Superior temporal gyrus (tissue), 1 donor: ENCODE measurements at regions not wholly inside any gene's neighbourhood (a gene's known extent, or its start where the extent isn't known, plus 50 kb on each side); places are given as distances from the start of the nearest gene placed in this dataset.

Experiments
- DNase-seq: peaks from one replicate; pipeline ENCODE4 v3.0.0-alpha.2; 2016; ENCODE audit errors: extremely low spot score

DNA sequence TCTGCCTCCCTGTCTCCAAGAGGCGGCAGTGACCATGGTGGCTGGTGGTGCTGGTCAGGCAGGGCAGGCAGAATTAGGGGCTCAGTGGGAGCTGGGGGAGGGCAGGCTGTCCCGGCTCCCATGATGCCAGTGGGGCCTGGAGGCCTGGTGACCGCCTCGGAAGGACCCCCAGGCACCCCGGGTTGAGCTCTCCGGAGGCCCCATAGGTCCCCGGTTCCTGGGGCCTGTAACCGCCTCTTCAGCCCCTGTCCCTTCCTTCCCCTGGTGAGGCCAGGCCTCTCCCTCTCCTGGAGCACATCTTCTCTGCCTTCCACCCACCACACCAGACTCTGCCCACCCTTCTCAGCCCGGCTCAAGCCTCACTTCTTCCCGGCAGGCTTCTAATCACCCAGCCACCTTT is 117.7 kb upstream of the GSC start:
- DNase-seq = no peak

DNA sequence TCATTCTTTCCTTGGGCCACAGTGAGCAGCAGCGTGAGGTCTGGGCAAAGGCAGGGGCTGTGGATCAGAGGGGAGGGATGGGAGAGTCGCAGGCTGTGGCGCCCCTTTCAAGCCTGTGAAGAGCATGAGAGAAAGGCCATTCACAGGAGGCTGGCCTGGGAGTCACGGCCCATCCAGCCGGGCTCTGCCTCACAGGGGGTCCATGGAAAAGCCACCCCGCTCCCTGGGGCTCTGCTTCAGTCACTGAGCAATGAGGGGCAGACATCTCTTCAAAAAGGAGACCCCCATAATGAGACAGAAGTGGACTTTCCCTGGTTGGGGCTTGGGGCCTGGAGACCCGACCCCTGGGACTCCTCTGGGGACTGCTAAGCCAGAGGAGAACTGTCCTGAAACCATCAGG is 117.0 kb upstream of the GSC start:
- no peak for DNase-seq

DNA sequence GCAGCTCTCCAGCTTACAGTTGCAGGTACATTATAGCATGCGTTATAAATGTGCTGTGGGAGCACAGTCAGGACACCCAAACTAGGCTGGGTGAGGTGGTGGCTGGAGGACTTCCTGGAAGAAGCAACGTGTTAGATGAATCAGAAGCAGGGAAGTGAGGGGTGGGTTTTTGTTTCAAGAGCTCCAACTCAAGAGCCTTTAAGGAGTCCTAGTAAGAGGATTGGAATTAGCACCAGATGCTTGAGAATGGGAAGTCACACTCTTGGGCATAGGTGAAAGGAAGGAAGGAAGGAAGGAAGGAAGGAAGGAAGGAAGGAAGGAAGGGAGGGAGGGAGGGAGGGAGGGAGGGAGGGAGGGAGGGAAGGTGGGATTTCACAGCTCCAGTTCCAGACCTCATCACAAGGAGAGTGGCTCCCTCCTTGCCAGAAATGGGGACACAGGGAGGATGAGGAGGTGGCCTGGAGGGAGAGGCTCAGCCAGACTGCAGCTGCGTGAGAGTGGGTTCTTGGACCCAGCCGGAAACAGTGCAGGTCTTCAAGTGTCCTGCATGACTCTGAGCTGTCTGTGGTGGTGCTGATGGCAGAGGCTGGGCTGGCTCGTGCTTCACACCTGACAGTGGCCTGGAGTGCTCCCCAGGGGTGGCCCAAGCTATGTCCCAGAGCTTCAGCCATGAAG is 115.7 kb upstream of the GSC start:
- no peak for DNase-seq

- DNase-seq = no peak
Measured at GRCh38 chr14:94884616-94885230, 114.8 kb upstream of the GSC start.

DNA sequence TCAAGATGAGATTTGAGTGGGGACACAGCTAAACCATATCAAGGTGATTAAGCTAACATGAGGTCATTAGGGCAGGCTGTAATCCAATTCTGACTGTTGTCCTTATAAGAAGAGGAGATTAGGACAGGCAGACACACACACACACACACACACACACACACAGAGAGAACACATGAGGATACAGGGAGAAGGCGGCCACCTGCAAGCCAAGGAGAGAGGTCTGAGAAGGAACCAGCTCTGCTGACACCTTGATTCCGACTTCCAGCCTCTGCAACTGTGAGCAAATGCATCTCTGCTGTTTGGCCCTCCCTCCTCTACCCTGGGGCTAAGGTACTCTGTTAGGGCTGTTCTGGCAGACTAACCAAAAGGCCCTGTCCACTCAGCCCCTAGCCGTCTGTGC is 112.5 kb upstream of the GSC start:
- DNase-seq = no peak

DNA sequence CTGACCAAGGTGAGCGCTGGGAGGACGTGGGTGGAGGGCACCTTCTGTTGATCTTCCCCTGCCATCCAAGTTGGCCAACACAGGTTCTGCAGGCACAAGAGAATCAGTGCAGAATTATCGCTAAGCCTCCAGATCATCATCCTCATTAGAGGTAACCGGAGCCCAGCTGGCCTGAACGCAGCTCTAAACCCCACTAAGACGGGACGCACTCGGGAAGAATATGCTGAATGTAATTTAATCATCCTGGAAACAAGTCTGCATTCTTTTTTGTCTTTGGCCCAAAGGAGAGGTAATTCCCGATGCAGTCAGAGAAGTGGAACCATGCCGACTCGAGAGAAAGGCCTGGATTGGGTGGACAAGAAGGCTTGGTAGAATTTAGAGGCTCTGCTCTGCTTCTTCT is 111.0 kb upstream of the GSC start:
- no peak for DNase-seq

DNA sequence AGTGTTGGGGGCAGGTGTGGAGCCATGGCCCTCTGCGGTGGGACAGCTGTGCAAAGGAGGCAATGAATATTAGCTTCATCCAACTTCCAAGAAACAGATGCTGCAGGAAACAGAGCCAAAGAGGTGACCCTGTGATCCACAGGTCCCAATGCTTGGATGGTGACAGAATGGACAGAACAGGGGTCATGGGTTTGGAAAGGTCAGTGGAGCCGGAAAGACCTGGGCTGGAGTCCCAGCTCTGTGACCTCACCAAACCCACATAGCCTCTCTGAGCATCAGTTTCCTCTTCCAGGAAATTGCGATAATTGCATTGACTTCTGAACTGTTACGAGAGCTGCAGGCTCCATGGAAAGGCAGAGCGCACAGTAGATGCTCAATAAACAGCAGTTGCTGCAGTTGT is 110.2 kb upstream of the GSC start:
- no peak for DNase-seq

DNA sequence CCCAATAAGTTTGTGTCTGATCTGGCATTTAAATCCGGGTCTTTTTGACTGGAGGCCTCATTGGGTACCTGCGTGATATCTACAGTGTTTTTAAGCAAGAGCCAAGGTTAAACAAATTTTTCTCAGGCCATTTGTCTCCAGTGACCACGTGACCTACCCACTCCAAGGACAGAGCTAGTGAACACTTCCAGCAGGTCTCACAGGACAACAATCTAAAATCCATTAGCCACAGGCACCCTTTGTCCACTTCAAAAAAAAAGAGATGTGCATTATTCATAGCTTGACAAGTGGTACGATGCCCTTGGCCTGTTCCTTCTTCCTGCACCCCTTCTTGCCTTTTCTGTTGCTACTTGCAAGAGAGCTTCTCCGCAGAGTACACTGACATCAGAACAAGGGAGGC is 109.6 kb upstream of the GSC start:
- no peak for DNase-seq

DNA sequence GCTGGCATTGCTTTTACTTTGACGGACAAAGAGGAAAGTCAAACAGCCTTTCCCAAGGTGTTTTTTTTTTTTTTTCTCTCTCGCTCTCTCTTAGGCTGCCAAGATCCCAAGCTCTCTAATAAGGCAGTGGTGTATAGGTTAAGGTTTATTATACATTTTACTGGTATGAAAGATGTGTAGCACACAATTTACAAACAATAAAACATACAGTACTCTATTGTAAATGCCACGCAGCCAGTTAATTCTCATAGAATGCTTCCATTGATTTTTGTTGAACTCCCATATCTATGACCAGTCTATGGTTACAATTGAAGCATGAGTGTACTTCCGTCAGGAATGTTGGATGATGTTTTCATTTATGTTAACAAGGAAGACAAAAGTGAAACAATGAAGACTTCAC is 106.4 kb upstream of the GSC start:
- DNase-seq = no peak

GRCh38 chr14:94875256-94875655 is 105.3 kb upstream of the GSC start:
- DNase-seq = no peak

- DNase-seq = peak; percentile 45
Measured at GRCh38 chr14:94868772-94869072, 98.8 kb upstream of the GSC start.

DNA sequence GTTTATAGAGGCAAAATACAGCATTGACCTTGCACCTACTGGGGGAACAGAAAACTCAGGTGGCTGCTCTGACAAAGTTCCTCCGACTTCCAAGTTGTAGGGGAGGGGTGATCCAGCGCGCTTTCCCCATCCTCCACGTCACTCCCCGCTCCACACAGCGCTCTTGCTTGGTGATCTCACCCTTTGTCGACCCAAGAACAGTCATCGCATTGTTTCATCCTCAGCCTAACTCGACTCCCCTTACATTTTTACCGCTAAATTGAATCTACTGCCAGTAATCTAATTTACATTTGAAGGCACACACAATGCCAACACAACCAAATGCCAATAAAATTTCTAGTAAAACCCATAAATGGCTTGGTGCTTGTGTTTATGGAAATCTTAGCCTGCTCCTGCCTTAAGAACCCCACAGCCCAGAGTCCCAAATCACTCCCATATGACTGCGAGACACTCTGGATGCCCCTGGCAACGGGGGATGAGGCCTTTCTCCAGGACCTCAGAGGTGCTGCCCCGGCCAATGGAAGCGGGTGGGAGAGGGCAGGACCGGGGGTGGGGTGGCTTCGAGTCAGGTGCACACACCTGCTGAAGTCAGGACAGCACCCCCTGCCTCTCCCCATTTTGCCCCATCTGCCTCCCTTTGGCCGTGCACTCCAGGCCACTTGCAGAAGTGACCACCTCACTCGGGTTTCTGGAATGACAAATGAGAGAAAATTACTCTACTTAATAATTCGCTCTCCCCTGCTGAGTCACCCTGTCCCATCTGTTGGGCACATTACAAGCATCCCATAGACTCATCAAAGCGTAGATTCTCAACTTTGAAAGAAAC is 98.2 kb upstream of the GSC start:
- peak; percentile 82 for DNase-seq

DNA sequence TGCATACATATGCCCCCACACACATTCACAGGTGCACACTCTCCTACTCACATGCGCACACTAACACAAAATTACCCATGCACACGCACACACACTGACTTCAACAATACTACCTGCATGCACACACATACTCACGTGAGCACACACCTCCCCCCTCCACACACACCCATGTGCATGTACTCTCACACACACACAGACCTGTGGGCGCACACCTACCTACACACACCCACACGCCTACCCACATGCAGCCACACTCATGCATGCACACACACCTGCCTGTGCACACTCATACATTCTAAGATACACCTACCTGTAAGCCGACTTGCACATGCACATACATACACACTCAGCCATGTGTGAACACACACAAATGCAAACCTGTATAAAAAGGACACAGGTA is 97.3 kb upstream of the GSC start:
- no peak for DNase-seq

GRCh38 chr14:94864387-94865195 is 94.7 kb upstream of the GSC start:
- DNase-seq = no peak

GRCh38 chr14:94863366-94863765 is 93.5 kb upstream of the GSC start:
- no peak for DNase-seq

DNA sequence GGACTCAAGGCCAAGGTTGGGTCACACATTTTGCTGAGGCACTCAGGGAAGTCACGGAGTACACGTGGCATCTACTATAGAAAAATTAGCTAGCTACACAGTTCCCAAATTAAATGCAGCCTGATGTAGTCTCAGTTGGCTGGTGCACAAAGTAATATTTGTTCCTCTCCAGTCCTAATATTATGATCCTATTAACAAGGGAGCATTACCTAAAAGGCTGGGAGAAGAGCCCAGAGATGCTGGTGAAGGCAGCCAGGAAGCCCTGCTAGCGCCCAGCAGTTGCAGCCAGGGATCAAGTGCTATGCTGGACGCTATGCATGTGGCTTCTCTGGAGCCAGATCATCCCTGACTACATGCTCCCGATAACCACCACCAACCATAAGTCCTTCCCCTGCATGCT is 88.0 kb upstream of the GSC start:
- no peak for DNase-seq

DNA sequence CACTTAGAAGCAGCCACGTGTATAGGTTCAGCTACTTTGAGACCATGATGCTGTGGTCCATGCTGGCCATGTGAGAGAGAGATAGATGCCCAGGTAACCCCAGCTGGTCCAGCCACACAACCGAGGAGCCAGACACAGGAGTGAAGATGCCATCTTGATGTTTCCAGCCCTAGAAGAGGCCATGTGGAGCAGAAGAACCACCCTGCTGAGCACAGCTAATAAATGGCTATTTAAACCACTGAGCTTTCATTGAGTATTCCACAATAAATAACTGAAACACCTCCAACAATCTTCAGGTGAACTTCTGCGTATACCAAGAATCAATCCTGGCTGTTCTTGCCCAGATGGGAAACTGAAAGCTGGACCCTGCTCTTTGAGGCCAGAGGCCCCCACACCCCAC is 84.0 kb upstream of the GSC start:
- no peak for DNase-seq

GRCh38 chr14:94850309-94851211 is 80.6 kb upstream of the GSC start:
- no peak for DNase-seq

DNA sequence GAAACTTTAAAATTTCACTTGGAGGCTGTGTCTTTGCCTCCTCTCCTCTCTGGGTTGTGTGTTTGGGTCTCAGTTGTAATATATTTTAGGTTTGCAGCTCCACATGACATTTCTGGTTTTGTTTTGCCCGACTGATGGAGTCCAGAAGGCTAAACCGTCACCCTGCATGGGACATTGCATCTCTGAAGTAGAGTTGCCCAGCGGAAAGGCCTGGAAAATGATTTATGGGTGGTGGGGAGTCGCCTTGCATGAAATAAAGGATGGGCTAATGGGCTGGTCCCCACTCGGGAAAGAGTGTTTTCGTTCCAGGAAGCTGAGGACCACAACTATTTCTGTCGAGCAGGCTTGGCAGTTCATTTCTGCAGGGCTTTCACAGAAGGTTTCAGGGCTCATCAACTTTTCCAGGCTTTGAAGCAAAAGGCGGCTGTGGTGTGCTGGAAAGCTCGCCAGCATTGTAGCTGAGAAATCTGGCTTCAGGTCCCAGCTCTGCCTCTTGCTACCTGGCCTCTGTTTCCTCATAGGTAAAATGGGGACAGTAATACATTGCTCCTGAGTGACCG is 74.8 kb upstream of the GSC start:
- no peak for DNase-seq

DNA sequence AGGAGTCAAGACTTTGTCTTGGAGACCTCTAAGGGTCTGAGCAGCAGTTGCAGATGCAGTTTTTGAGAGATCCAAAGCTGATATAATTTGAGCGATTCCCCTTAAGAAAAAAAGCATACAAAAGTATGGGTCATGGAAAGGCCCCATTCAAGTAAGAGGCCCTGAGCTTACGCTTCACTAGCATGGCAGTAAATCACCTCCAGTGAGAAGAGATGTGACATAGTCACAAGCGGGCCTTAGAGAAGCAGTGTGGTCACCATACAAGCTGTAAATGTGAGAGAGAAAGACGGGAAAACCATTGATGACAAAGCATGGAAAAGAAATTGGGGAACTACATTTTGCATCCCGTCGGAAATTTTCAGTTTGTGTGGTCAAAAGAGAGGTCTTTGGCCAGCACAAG is 70.6 kb upstream of the GSC start:
- no peak for DNase-seq

GRCh38 chr14:94839348-94839747 is 69.4 kb upstream of the GSC start:
- no peak for DNase-seq
